PC-3 (cell line): ENCODE measurements at regions not wholly inside any gene's neighbourhood (a gene's known extent, or its start where the extent isn't known, plus 50 kb on each side); places are given as distances from the start of the nearest gene placed in this dataset.
A peak's percentile ranks its signal among the peaks of the same experiment; 100 is the strongest.

Experiments
- EZH2 ChIP-seq: fragments of 300-600 bp; sonication (generic); IDR thresholded peaks from one replicate; pipeline ENCODE4 v1.6.1; 2017; ENCODE audit warnings: antibody characterized with exemption, mild to moderate bottlenecking, low read length; ENCODE audit not compliant: unreplicated experiment
- EZH2phosphoT487 ChIP-seq: fragments of 300-600 bp; sonication (generic); IDR thresholded peaks from 2 replicates; pipeline ENCODE4 v1.6.1; 2018; ENCODE audit warnings: mild to moderate bottlenecking, antibody characterized with exemption, low read length, borderline replicate concordance
- TF ChIP-seq, protein P1 (sequence below): fragments of 300-600 bp; sonication (generic); conservative IDR thresholded peaks from 2 replicates; pipeline ENCODE4 v1.5.1; 2017; ENCODE audit warnings: antibody characterized with exemption, low read depth, mild to moderate bottlenecking, low read length

DNA sequence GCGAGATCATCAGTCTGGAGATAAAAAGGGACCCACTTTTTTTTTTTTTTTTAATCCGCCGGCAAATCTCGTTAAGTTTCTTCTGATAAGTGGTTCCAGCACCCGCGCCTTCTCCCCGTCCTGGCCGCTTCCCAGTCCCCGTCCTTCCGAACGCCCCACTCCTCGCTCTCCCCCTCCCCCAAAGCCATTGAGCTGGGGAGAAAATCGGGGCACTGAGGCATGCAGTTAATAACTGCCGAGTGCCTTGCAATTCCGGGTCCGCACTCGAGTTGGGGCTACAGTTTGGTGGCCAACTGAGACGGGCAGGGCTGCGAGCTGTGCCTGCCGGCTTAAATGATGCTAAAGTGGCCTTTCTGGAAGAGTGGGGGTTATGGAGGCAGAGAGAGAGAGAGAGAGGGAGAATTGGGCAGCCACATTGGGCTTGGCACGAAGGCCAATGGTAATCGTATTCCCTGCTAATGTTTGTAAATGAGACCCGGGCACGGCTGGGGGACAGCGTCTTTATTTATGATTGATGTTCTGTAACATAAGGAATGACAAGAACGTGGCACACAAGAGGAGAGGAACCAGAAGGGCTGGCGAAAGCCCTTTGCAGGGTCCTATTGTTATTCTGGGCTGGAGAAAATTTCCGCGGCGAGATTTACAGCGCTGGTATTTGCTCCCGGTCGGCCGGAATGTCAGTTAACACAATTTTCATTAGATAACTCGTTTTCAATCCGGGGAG lies 115.4 kb upstream of the MYL2 start:
- TF ChIP-seq, protein P1, sequence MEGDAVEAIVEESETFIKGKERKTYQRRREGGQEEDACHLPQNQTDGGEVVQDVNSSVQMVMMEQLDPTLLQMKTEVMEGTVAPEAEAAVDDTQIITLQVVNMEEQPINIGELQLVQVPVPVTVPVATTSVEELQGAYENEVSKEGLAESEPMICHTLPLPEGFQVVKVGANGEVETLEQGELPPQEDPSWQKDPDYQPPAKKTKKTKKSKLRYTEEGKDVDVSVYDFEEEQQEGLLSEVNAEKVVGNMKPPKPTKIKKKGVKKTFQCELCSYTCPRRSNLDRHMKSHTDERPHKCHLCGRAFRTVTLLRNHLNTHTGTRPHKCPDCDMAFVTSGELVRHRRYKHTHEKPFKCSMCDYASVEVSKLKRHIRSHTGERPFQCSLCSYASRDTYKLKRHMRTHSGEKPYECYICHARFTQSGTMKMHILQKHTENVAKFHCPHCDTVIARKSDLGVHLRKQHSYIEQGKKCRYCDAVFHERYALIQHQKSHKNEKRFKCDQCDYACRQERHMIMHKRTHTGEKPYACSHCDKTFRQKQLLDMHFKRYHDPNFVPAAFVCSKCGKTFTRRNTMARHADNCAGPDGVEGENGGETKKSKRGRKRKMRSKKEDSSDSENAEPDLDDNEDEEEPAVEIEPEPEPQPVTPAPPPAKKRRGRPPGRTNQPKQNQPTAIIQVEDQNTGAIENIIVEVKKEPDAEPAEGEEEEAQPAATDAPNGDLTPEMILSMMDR: no peak
- TF ChIP-seq EZH2 (peak; percentile 97), EZH2phosphoT487 (peak; percentile 71; the same call in 1 of the 2 replicates)
